WTC11 (cell line): ENCODE measurements at regions not wholly inside any gene's neighbourhood (a gene's known extent, or its start where the extent isn't known, plus 50 kb on each side); places are given as distances from the start of the nearest gene placed in this dataset.

Experiments
- ATF2 ChIP-seq: sonication (generic); formaldehyde crosslinking; IDR thresholded peaks from 2 replicates; pipeline ENCODE4 v1.8.1; 2022; ENCODE audit warnings: low read depth, missing genetic modification reagents, borderline replicate concordance
- CREB1 ChIP-seq: sonication (generic); formaldehyde crosslinking; IDR thresholded peaks from 2 replicates; pipeline ENCODE4 v1.8.0; 2023; ENCODE audit warnings: mild to moderate bottlenecking, missing genetic modification reagents
- CREM ChIP-seq: sonication (generic); formaldehyde crosslinking; IDR thresholded peaks from 2 replicates; pipeline ENCODE4 v1.8.1; 2022; ENCODE audit warnings: mild to moderate bottlenecking, missing genetic modification reagents, moderate library complexity
- ESRRA ChIP-seq: sonication (generic); formaldehyde crosslinking; IDR thresholded peaks from 2 replicates; pipeline ENCODE4 v1.8.1; 2022; ENCODE audit warnings: mild to moderate bottlenecking, missing genetic modification reagents, borderline replicate concordance
- JUN ChIP-seq: sonication (generic); formaldehyde crosslinking; IDR thresholded peaks from 2 replicates; pipeline ENCODE4 v1.8.0; 2023; ENCODE audit warnings: mild to moderate bottlenecking, missing genetic modification reagents
- NR2C2 ChIP-seq: sonication (generic); formaldehyde crosslinking; IDR thresholded peaks from 2 replicates; pipeline ENCODE4 v1.8.0; 2022; ENCODE audit warnings: mild to moderate bottlenecking, missing genetic modification reagents
- TP53 ChIP-seq: sonication (generic); formaldehyde crosslinking; IDR thresholded peaks from 2 replicates; pipeline ENCODE4 v1.8.1; 2023; ENCODE audit warnings: mild to moderate bottlenecking, missing genetic modification reagents
- ZBTB21 ChIP-seq: sonication (generic); formaldehyde crosslinking; IDR thresholded peaks from 2 replicates; pipeline ENCODE4 v1.8.1; 2023; ENCODE audit warnings: mild to moderate bottlenecking, missing genetic modification reagents, borderline replicate concordance
- ZNF425 ChIP-seq: fragments of 250-450 bp; sonication (Bioruptor Pico); conservative IDR thresholded peaks from 2 replicates; pipeline ENCODE4 v1.9.0; 2021; ENCODE audit warnings: mild to moderate bottlenecking
- TF ChIP-seq, protein P1 (sequence below): fragments of 200-600 bp; IDR thresholded peaks from 2 replicates; pipeline ENCODE4 v1.8.0; 2022; ENCODE audit warnings: antibody characterized with exemption
- TF ChIP-seq, protein P2 (sequence below): sonication (generic); formaldehyde crosslinking; IDR thresholded peaks from 2 replicates; pipeline ENCODE4 v1.8.1; 2023; ENCODE audit warnings: mild to moderate bottlenecking, missing genetic modification reagents, moderate library complexity
- TF ChIP-seq, protein P3 (sequence below): sonication (generic); formaldehyde crosslinking; IDR thresholded peaks from 2 replicates; pipeline ENCODE4 v1.8.1; 2022; ENCODE audit warnings: low read depth, mild to moderate bottlenecking, moderate library complexity, missing genetic modification reagents, borderline replicate concordance
- TF ChIP-seq, protein P4 (sequence below): sonication (generic); formaldehyde crosslinking; IDR thresholded peaks from 2 replicates; pipeline ENCODE4 v1.8.0; 2022; ENCODE audit warnings: mild to moderate bottlenecking, missing genetic modification reagents
- TF ChIP-seq, protein P5 (sequence below): sonication (generic); formaldehyde crosslinking; IDR thresholded peaks from 2 replicates; pipeline ENCODE4 v1.8.1; 2023; ENCODE audit warnings: mild to moderate bottlenecking, missing genetic modification reagents, borderline replicate concordance

DNA sequence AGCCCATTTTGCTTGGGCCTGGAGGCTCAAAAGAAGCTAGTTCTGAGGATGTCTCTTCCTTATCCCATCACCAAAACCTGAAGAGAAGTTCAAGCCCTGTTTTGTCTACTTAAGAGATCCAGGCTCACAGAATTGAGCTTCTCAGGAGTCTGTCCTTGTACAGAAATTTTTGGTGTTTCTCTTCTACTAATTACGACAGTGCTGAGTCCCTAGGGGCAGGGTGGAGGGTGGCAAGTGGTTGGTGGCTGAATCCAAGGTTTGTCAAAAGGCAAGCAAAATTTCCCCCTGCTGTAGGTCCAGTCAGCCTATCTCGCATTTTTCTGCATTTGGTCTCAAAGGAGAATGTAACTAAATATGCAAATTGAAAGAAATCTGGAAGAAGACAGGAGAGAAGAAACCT is 377.9 kb downstream of the SMARCA1 start:
- TF ChIP-seq, protein P1, sequence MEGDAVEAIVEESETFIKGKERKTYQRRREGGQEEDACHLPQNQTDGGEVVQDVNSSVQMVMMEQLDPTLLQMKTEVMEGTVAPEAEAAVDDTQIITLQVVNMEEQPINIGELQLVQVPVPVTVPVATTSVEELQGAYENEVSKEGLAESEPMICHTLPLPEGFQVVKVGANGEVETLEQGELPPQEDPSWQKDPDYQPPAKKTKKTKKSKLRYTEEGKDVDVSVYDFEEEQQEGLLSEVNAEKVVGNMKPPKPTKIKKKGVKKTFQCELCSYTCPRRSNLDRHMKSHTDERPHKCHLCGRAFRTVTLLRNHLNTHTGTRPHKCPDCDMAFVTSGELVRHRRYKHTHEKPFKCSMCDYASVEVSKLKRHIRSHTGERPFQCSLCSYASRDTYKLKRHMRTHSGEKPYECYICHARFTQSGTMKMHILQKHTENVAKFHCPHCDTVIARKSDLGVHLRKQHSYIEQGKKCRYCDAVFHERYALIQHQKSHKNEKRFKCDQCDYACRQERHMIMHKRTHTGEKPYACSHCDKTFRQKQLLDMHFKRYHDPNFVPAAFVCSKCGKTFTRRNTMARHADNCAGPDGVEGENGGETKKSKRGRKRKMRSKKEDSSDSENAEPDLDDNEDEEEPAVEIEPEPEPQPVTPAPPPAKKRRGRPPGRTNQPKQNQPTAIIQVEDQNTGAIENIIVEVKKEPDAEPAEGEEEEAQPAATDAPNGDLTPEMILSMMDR = no peak
- TF ChIP-seq CREB1 (CRISPR knock-in tag) (no peak), NR2C2 (CRISPR knock-in tag) (no peak), JUN (CRISPR knock-in tag) (no peak), ZNF425 (no peak), ZBTB21 (CRISPR knock-in tag) (no peak), ESRRA (CRISPR knock-in tag) (no peak), ATF2 (no peak), CREM (CRISPR knock-in tag) (no peak), TP53 (CRISPR knock-in tag) (no peak)
- TF ChIP-seq, protein P2, sequence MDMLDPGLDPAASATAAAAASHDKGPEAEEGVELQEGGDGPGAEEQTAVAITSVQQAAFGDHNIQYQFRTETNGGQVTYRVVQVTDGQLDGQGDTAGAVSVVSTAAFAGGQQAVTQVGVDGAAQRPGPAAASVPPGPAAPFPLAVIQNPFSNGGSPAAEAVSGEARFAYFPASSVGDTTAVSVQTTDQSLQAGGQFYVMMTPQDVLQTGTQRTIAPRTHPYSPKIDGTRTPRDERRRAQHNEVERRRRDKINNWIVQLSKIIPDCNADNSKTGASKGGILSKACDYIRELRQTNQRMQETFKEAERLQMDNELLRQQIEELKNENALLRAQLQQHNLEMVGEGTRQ (CRISPR knock-in tag) = no peak
- TF ChIP-seq, protein P3, sequence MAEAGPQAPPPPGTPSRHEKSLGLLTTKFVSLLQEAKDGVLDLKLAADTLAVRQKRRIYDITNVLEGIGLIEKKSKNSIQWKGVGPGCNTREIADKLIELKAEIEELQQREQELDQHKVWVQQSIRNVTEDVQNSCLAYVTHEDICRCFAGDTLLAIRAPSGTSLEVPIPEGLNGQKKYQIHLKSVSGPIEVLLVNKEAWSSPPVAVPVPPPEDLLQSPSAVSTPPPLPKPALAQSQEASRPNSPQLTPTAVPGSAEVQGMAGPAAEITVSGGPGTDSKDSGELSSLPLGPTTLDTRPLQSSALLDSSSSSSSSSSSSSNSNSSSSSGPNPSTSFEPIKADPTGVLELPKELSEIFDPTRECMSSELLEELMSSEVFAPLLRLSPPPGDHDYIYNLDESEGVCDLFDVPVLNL = no peak
- TF ChIP-seq, protein P4, sequence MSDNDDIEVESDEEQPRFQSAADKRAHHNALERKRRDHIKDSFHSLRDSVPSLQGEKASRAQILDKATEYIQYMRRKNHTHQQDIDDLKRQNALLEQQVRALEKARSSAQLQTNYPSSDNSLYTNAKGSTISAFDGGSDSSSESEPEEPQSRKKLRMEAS = no peak
- TF ChIP-seq, protein P5, sequence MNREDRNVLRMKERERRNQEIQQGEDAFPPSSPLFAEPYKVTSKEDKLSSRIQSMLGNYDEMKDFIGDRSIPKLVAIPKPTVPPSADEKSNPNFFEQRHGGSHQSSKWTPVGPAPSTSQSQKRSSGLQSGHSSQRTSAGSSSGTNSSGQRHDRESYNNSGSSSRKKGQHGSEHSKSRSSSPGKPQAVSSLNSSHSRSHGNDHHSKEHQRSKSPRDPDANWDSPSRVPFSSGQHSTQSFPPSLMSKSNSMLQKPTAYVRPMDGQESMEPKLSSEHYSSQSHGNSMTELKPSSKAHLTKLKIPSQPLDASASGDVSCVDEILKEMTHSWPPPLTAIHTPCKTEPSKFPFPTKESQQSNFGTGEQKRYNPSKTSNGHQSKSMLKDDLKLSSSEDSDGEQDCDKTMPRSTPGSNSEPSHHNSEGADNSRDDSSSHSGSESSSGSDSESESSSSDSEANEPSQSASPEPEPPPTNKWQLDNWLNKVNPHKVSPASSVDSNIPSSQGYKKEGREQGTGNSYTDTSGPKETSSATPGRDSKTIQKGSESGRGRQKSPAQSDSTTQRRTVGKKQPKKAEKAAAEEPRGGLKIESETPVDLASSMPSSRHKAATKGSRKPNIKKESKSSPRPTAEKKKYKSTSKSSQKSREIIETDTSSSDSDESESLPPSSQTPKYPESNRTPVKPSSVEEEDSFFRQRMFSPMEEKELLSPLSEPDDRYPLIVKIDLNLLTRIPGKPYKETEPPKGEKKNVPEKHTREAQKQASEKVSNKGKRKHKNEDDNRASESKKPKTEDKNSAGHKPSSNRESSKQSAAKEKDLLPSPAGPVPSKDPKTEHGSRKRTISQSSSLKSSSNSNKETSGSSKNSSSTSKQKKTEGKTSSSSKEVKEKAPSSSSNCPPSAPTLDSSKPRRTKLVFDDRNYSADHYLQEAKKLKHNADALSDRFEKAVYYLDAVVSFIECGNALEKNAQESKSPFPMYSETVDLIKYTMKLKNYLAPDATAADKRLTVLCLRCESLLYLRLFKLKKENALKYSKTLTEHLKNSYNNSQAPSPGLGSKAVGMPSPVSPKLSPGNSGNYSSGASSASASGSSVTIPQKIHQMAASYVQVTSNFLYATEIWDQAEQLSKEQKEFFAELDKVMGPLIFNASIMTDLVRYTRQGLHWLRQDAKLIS (CRISPR knock-in tag) = no peak
